GM08714 (cell line): ENCODE measurements at regions not wholly inside any gene's neighbourhood (a gene's known extent, or its start where the extent isn't known, plus 50 kb on each side); places are given as distances from the start of the nearest gene placed in this dataset.

Experiments
- H3K4me3 ChIP-seq: fragments of 200-500 bp; sonication (Bioruptor generic); 2 replicates; pipeline ENCODE4 v1.5.1; 2014; ENCODE audit warnings: mild to moderate bottlenecking, low read length, inconsistent platforms
- ZNF274 ChIP-seq: IDR thresholded peaks from 2 replicates; pipeline ENCODE4 v1.6.1; 2012; ENCODE audit warnings: mild to moderate bottlenecking, low read depth, low read length

GRCh38 chr5:173750538-173751265 lies 134.3 kb upstream of the BOD1 start:
- TF ChIP-seq ZNF274: no peak

GRCh38 chr5:173751266-173751600 lies 134.8 kb upstream of the BOD1 start:
- H3K4me3 ChIP-seq: no peak overlapping the region
- no peak for TF ChIP-seq ZNF274

More at GRCh38 chr5:173750538-173751265, 134.3 kb upstream of the BOD1 start:
- H3K4me3 ChIP-seq: no peak overlapping the region

- no peak for TF ChIP-seq ZNF274
Measured at GRCh38 chr5:173752653-173753052, 135.5 kb upstream of the CPEB4 start.

GRCh38 chr5:173753307-173754168 lies 134.6 kb upstream of the CPEB4 start:
- no peak overlapping the region for H3K4me3 ChIP-seq
- no peak for TF ChIP-seq ZNF274

More at GRCh38 chr5:173752653-173753052, 135.5 kb upstream of the CPEB4 start:
- no peak overlapping the region for H3K4me3 ChIP-seq

- H3K4me3 ChIP-seq: no peak overlapping the region
- TF ChIP-seq ZNF274: no peak
Measured at GRCh38 chr5:173755319-173755718, 132.8 kb upstream of the CPEB4 start.

GRCh38 chr5:173757403-173758209 lies 130.5 kb upstream of the CPEB4 start:
- H3K4me3 ChIP-seq: no peak overlapping the region
- no peak for TF ChIP-seq ZNF274

GRCh38 chr5:173758676-173759075 lies 129.5 kb upstream of the CPEB4 start:
- no peak overlapping the region for H3K4me3 ChIP-seq
- no peak for TF ChIP-seq ZNF274

GRCh38 chr5:173759691-173760090 lies 128.5 kb upstream of the CPEB4 start:
- H3K4me3 ChIP-seq: no peak overlapping the region
- TF ChIP-seq ZNF274: no peak

GRCh38 chr5:173760461-173761177 lies 127.5 kb upstream of the CPEB4 start:
- no peak for TF ChIP-seq ZNF274
- H3K4me3 ChIP-seq: no peak overlapping the region

- H3K4me3 ChIP-seq: no peak overlapping the region
- TF ChIP-seq ZNF274: no peak
Measured at GRCh38 chr5:173761178-173761513, 127.0 kb upstream of the CPEB4 start.

GRCh38 chr5:173762045-173762444 lies 126.1 kb upstream of the CPEB4 start:
- no peak overlapping the region for H3K4me3 ChIP-seq

GRCh38 chr5:173762930-173763329 lies 125.2 kb upstream of the CPEB4 start:
- no peak overlapping the region for H3K4me3 ChIP-seq
- no peak for TF ChIP-seq ZNF274

More at GRCh38 chr5:173762045-173762444, 126.1 kb upstream of the CPEB4 start:
- no peak for TF ChIP-seq ZNF274

- no peak for TF ChIP-seq ZNF274
- no peak overlapping the region for H3K4me3 ChIP-seq
Measured at GRCh38 chr5:173763410-173763809, 124.7 kb upstream of the CPEB4 start.

- no peak overlapping the region for H3K4me3 ChIP-seq
- no peak for TF ChIP-seq ZNF274
Measured at GRCh38 chr5:173764332-173765028, 123.7 kb upstream of the CPEB4 start.
